T-helper 1 cell (primary cell): ENCODE measurements at regions not wholly inside any gene's neighbourhood (a gene's known extent, or its start where the extent isn't known, plus 50 kb on each side); places are given as distances from the start of the nearest gene placed in this dataset.
"Not testable (repeated sequence)": the region's sequence is repeated elsewhere in the genome, so short reads cannot be mapped to it uniquely, and the experiment has no call there.

Experiments
- DNase-seq, 5 donors: peaks; one replicate each; pipeline ENCODE4 v3.0.0-alpha.2; 2012 to 2020

DNA sequence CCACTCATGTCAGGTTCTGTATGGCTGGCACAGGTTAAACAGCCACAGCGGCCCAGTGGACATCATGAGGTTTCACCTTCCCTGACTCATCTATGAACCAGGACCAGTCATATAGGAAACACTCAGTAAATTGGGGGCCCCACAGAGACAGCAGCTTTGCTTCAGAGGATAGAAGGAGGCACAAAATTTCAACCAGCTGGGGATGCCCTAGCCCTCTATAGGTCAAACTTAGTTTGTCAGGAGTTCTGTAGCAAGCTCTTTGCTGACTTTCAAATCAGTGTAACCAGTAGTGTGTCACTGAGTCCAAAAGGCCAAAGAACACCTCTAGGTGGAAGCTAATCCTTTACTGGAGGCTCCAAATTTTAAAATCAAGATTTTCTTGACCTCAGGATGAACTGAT is 4157.8 kb upstream of the TPTE start:
- DNase-seq, result not testable (repeated sequence)

DNA sequence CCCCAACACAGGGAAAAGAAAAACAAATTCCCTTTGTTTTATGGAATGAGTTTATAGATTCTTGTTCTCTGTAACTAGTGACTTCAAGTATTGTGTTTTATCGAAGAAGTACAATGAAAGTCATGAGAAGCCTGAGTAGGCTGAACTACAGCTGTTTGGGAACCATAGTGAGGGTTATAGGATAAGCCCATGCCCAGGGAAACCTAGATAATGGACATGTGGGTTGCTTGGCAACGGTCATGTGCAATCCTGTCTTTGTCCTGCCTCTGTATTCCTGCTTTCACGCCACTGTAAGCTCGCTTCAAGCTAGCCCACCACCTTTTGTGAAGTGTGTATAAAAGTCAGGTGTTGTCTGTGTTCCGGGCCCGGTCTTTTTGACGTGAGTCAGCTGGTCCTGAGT is 4152.6 kb upstream of the TPTE start:
- DNase-seq, result not testable (repeated sequence)

DNA sequence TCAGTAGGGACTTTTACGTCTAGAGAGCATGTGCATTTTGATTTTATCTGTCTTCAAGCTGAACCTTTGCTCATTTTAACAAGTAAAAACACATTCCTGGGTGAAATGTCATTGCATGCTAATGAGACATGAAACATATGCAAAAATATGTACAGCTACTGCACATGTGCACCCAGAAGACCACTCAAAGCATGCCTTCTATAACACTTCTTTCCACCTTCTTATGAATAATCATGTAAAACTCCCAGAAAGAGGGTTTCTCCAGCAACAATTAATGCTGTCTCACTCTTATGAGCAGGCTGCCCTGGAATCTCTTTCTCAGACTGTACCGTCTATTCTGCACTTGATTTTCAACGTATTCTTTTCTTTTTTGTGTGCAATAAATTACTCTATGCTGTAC is 4148.1 kb upstream of the TPTE start:
- peak in 1 of 5 donors; percentile 0 for DNase-seq

DNA sequence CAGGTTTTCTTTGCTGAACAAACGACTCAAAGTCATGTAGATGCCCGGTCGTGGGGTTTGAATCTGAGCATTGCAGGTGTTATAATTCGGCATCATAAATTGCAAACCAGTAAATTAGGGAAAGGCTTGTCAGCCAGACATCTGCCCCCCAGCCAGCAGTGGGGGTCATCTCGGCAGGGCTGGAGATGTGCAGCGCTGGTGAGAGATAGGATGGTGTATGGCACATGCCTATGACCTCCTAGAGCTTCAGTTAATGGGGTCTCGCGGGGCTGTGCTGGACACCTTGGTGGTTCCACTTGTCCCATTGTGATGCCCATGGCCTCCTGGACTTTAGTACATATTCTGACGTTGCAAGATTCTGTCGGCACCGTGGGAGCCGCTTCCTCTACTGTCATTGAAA is 4147.2 kb upstream of the TPTE start:
- DNase-seq, result peak in 2 of 5 donors; percentile 0 to 16

DNA sequence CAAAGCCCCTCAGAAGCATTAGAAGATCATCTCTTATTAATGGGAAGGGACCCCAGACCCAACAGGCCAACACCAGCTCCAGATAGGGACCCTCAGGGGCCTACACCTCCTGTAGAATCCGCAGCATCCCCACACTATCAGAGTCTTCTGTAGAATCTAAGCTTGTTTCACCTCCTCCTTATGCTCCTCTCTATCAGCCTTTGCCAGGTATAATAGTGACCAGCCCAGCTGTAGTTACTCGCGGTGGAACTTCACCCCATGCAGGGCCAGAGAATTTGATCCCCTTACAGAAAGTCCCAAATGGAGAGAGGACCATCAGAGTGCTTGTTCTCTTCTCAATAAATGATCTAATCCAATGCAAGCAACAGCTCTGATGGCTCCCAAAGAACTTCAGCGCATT is 4146.5 kb upstream of the TPTE start:
- peak in 1 of 5 donors; percentile 0 for DNase-seq

DNA sequence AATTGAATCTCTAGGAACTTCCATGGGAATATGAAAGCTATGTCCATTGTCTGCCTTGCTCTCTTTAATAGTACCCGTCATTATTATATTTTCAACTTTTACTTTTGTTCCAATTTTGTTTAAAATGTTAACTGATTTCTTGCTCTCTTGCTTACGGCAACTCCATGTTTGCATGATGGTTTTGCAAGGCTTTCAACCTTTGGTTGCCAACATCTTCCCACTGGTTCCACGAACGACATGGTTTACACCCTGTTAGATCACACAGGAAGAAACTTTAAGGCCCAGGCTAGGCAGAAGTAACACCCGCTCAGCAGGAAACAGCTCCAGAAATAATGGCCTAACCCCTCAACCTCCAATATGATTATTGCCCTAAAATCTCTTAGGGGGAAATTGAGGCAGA is 4145.6 kb upstream of the TPTE start:
- DNase-seq, result not testable (repeated sequence)

DNA sequence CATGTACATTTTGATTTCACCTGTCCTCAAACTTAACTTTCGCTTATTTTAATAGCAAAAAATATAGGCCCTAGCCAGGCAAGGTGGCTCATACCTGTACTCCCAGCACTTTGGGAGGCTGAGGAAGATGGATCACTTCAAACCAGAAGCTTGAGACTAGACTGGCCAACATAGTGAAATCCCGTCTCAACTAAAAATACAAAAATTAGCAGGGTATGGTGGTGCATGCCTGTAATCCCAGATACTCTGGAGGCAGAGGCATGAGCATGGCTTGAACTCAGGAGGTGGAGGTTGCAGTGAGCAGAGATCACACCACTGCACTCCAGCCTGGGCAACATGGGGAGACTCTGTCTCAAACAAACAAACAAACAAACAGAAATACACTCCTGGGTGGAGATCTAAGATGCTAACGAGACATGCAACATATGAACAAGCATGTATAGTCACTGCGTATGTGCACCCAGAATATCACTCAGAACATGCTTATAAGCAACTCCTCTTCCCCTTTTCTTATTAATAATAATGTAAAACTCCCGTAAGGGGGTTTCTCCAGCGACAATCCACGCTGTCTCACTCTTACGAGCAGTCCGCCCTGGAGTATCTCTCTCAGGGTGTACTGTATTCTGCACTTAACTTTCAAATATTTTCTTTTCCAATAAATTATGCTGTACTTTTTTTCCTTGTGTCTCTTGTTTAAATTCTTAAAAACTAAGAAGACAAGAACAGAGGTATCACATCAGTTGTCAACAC is 4144.9 kb upstream of the TPTE start:
- DNase-seq, result not testable (repeated sequence)
